Activated T-helper 2 cell treated with anti-CD3 and anti-CD28 coated beads, Interferon-gamma antibody, Interleukin-2, Interleukin-4, amounts not matched to agents 10 μg/mL and 5 μg/mL and 100 μg/mL, durations not matched to agents 14 hours and 24 hours and 36 hours (primary cell): ENCODE measurements at regions not wholly inside any gene's neighbourhood (a gene's known extent, or its start where the extent isn't known, plus 50 kb on each side); places are given as distances from the start of the nearest gene placed in this dataset.
"Not testable (repeated sequence)": the region's sequence is repeated elsewhere in the genome, so short reads cannot be mapped to it uniquely, and the experiment has no call there.

Experiments used
- DNase-seq: peaks from one replicate; pipeline ENCODE4 v3.0.0; 2021; ENCODE audit warnings: low spot score
- H3K27ac Mint-ChIP-seq: one replicate; pipeline ENCODE4 v1.8.0; 2021; ENCODE audit warnings: mixed read lengths
- H3K27me3 Mint-ChIP-seq: one replicate; pipeline ENCODE4 v1.8.0; 2021; ENCODE audit warnings: low read depth, mixed read lengths
- H3K36me3 Mint-ChIP-seq: one replicate; pipeline ENCODE4 v1.8.0; 2021; ENCODE audit warnings: low read depth, mixed read lengths
- H3K4me1 Mint-ChIP-seq: one replicate; pipeline ENCODE4 v1.8.0; 2021; ENCODE audit warnings: low read depth, mixed read lengths
- H3K4me3 Mint-ChIP-seq: one replicate; pipeline ENCODE4 v1.8.0; 2021; ENCODE audit warnings: low read depth, mild to moderate bottlenecking, moderate library complexity, mixed read lengths
- H3K9me3 Mint-ChIP-seq: one replicate; pipeline ENCODE4 v1.8.0; 2021; ENCODE audit warnings: mixed read lengths
- intact Hi-C: fragments of 100-400 bp; cut with micrococcal nuclease; formaldehyde crosslinking; loops from one replicate; pipeline ENCODE4 v1.15.1; 2023

- intact Hi-C loops: no loop called here
- no peak for DNase-seq
- Mint-ChIP-seq H3K36me3 (no peaks in the 10 kb centered on the region), H3K9me3 (no peaks in the 10 kb centered on the region), H3K4me3 (no peak overlapping the region), H3K27me3 (no peaks in the 10 kb centered on the region), H3K4me1 (no peaks in the 10 kb centered on the region), H3K27ac (no peak overlapping the region)
Measured at GRCh38 chr15:77897896-77898406, 179.6 kb downstream of the TBC1D2B start.

- H3K36me3 Mint-ChIP-seq, H3K27ac Mint-ChIP-seq, H3K4me3 Mint-ChIP-seq, H3K9me3 Mint-ChIP-seq, intact Hi-C loops, DNase-seq, H3K27me3 Mint-ChIP-seq, H3K4me1 Mint-ChIP-seq: not testable (repeated sequence)
Measured at GRCh38 chr15:77897113-77897895, 180.2 kb downstream of the TBC1D2B start.

GRCh38 chr15:77896147-77897112, 181.1 kb downstream of the TBC1D2B start:
- not testable (repeated sequence) for DNase-seq

GRCh38 chr15:77895742-77896141, 181.8 kb downstream of the TBC1D2B start:
- Mint-ChIP-seq H3K4me1 (no peaks in the 10 kb centered on the region), H3K4me3 (no peak overlapping the region), H3K27me3 (no peaks in the 10 kb centered on the region), H3K27ac (no peak overlapping the region), H3K9me3 (no peaks in the 10 kb centered on the region), H3K36me3 (no peaks in the 10 kb centered on the region)
- DNase-seq: no peak
- intact Hi-C loops: no loop called here

More at GRCh38 chr15:77896147-77897112, 181.1 kb downstream of the TBC1D2B start:
- H3K9me3 Mint-ChIP-seq, H3K27ac Mint-ChIP-seq, H3K4me1 Mint-ChIP-seq, H3K36me3 Mint-ChIP-seq, intact Hi-C loops, H3K27me3 Mint-ChIP-seq, H3K4me3 Mint-ChIP-seq: not testable (repeated sequence)

- H3K9me3 Mint-ChIP-seq, H3K36me3 Mint-ChIP-seq, H3K27ac Mint-ChIP-seq, H3K4me3 Mint-ChIP-seq, DNase-seq, H3K27me3 Mint-ChIP-seq, H3K4me1 Mint-ChIP-seq, intact Hi-C loops: not testable (repeated sequence)
Measured at GRCh38 chr15:77895145-77895544, 182.4 kb downstream of the TBC1D2B start.

GRCh38 chr15:77893671-77894640, 183.6 kb downstream of the TBC1D2B start:
- DNase-seq, H3K27me3 Mint-ChIP-seq, H3K4me3 Mint-ChIP-seq, H3K36me3 Mint-ChIP-seq, H3K27ac Mint-ChIP-seq, intact Hi-C loops, H3K9me3 Mint-ChIP-seq, H3K4me1 Mint-ChIP-seq: not testable (repeated sequence)

GRCh38 chr15:77893246-77893645, 184.3 kb downstream of the TBC1D2B start:
- intact Hi-C loops, H3K9me3 Mint-ChIP-seq, DNase-seq, H3K27ac Mint-ChIP-seq, H3K36me3 Mint-ChIP-seq, H3K4me3 Mint-ChIP-seq, H3K27me3 Mint-ChIP-seq, H3K4me1 Mint-ChIP-seq: not testable (repeated sequence)

- no peaks in the 10 kb centered on the region for H3K36me3 Mint-ChIP-seq
- no peak for DNase-seq
- H3K4me1 Mint-ChIP-seq: no peaks in the 10 kb centered on the region
- H3K9me3 Mint-ChIP-seq: no peaks in the 10 kb centered on the region
- no peak overlapping the region for H3K4me3 Mint-ChIP-seq
- H3K27ac Mint-ChIP-seq: no peak overlapping the region
- H3K27me3 Mint-ChIP-seq: no peaks in the 10 kb centered on the region
- intact Hi-C loops: no loop called here
Measured at GRCh38 chr15:77892335-77892734, 185.2 kb downstream of the TBC1D2B start.

GRCh38 chr15:77891862-77892261, 185.6 kb downstream of the TBC1D2B start:
- H3K27me3 Mint-ChIP-seq, intact Hi-C loops, H3K27ac Mint-ChIP-seq: not testable (repeated sequence)

GRCh38 chr15:77890911-77891801, 186.4 kb downstream of the TBC1D2B start:
- intact Hi-C loops, DNase-seq, H3K4me1 Mint-ChIP-seq, H3K9me3 Mint-ChIP-seq, H3K4me3 Mint-ChIP-seq, H3K36me3 Mint-ChIP-seq, H3K27me3 Mint-ChIP-seq, H3K27ac Mint-ChIP-seq: not testable (repeated sequence)

More at GRCh38 chr15:77891862-77892261, 185.6 kb downstream of the TBC1D2B start:
- DNase-seq, H3K36me3 Mint-ChIP-seq, H3K4me1 Mint-ChIP-seq, H3K9me3 Mint-ChIP-seq, H3K4me3 Mint-ChIP-seq: not testable (repeated sequence)

- H3K4me1 Mint-ChIP-seq, H3K9me3 Mint-ChIP-seq, H3K27me3 Mint-ChIP-seq, H3K27ac Mint-ChIP-seq, H3K36me3 Mint-ChIP-seq, H3K4me3 Mint-ChIP-seq, intact Hi-C loops, DNase-seq: not testable (repeated sequence)
Measured at GRCh38 chr15:77889828-77890725, 187.4 kb downstream of the TBC1D2B start.
